HepG2 (cell line): ENCODE measurements at regions not wholly inside any gene's neighbourhood (a gene's known extent, or its start where the extent isn't known, plus 50 kb on each side); places are given as distances from the start of the nearest gene placed in this dataset.

ENCODE experiments used
- ATAC-seq: fragments of 200-7000 bp; cut with Tn5 transposase; 3 replicates; pipeline ENCODE4 v1.9.1; 2020; ENCODE audit warnings: mild to moderate bottlenecking, moderate library complexity
- BruUV-seq: library from RNA; stranded (reverse); fragments of 400-500 nt; replicated peaks from 2 replicates; lab custom pipeline; 2021; lab: Mats Ljungman, UMichigan
- CTCF ChIA-PET: fragments of 300-600 bp; formaldehyde crosslinking; extraction: SDS; loops from one replicate; lab custom pipeline; 2021; ENCODE audit warnings: low total read pairs, inconsistent platforms, low intra/inter-chr PET ratio; lab: Yijun Ruan, JAX
- POLR2A ChIA-PET: fragments of 350-600 bp; sonication (Branson Sonifier 250); formaldehyde crosslinking; loops from one replicate; lab custom pipeline; 2020; ENCODE audit warnings: antibody characterized with exemption, inconsistent platforms; lab: Yijun Ruan, JAX
- DNase-seq: peaks from one replicate; pipeline ENCODE4 v3.0.0-alpha.2; 2015; ENCODE audit warnings: low spot score
- FAIRE-seq: peaks from 3 replicates; lab custom pipeline; 2011; peaks lifted over from hg19 to GRCh38; lab: Jason Lieb, UNC
- H2AFZ ChIP-seq: one replicate; pipeline ENCODE4 v1.6.1; 2011; ENCODE audit warnings: low read length, inconsistent platforms
- H3K27ac ChIP-seq: fragments of 300-600 bp; 3 replicates; pipeline ENCODE4 v1.8.0; 2011; ENCODE audit warnings: mixed run types, mild to moderate bottlenecking, mixed read lengths, low read length, inconsistent platforms; ENCODE audit not compliant: insufficient read depth; ENCODE audit errors: extremely low read length
- H3K27me3 ChIP-seq, 2 experiments: fragments of 200-600 bp in 1 of 2; 2 replicates in 1 of 2; 3 replicates in 1 of 2; pipeline versions ENCODE4 v1.6.0 to v1.8.0; 2011; ENCODE audit warnings: low read length in 2 of 2, mild to moderate bottlenecking in 2 of 2, moderate library complexity in 2 of 2, inconsistent platforms in 1 of 2; ENCODE audit not compliant: insufficient read depth in 2 of 2, control insufficient read depth in 1 of 2
- H3K36me3 ChIP-seq, 2 experiments: fragments of 200-600 bp in 1 of 2; replicated peaks in 1 of 2; 2 replicates in 1 of 2; 3 replicates in 1 of 2; pipeline versions ENCODE4 v1.5.1 to v1.8.0; 2011; ENCODE audit warnings: low read length in 2 of 2, inconsistent platforms in 1 of 2; ENCODE audit not compliant: insufficient read depth in 2 of 2, control insufficient read depth in 1 of 2
- H3K4me1 ChIP-seq: 2 replicates; pipeline ENCODE4 v1.5.1; 2012; ENCODE audit warnings: low read length, inconsistent platforms; ENCODE audit not compliant: insufficient read depth
- H3K4me2 ChIP-seq: 2 replicates; pipeline ENCODE4 v1.6.0; 2011; ENCODE audit warnings: low read depth, low read length, inconsistent platforms
- H3K4me3 ChIP-seq, 3 experiments: fragments of 200-600 bp in 1 of 3; sonication (generic), shearing (Covaris generic) in 1 of 3; replicated peaks in 1 of 3; 2 replicates each; pipeline ENCODE4 v1.5.1; 2011 to 2016; ENCODE audit warnings: low read length in 3 of 3, inconsistent platforms in 2 of 3, low read depth in 2 of 3, mild to moderate bottlenecking in 2 of 3, control low read depth in 1 of 3, mixed read lengths in 1 of 3; ENCODE audit not compliant: insufficient read depth in 1 of 3
- H3K79me2 ChIP-seq: one replicate; pipeline ENCODE4 v1.6.1; 2011; ENCODE audit warnings: low read length, inconsistent platforms; ENCODE audit not compliant: insufficient read depth
- H3K9ac ChIP-seq: 2 replicates; pipeline ENCODE4 v1.6.0; 2011; ENCODE audit warnings: mild to moderate bottlenecking, low read depth, low read length, inconsistent platforms; ENCODE audit not compliant: insufficient read depth
- H3K9me3 ChIP-seq: 2 replicates; pipeline ENCODE4 v1.5.1; 2012; ENCODE audit warnings: mild to moderate bottlenecking, low read length
- H4K20me1 ChIP-seq: 2 replicates; pipeline ENCODE4 v1.6.0; 2011; ENCODE audit warnings: inconsistent platforms, mild to moderate bottlenecking, low read length, moderate library complexity; ENCODE audit not compliant: insufficient read depth
- MEIS1 ChIP-seq: sonication (generic); formaldehyde crosslinking; IDR thresholded peaks from 2 replicates; pipeline ENCODE4 v1.9.0; 2021; ENCODE audit warnings: mild to moderate bottlenecking, missing genetic modification reagents, moderate library complexity, borderline replicate concordance
- NFYC ChIP-seq: IDR thresholded peaks from 2 replicates; pipeline ENCODE4 v1.6.1; 2016; ENCODE audit warnings: missing genetic modification reagents, missing compliant biosample characterization
- NONO ChIP-seq, 2 experiments: fragments of 450-650 bp in 1 of 2; sonication (generic) in 1 of 2; formaldehyde crosslinking in 1 of 2; IDR thresholded peaks in 1 of 2; conservative IDR thresholded peaks in 1 of 2; 2 replicates each; pipeline versions ENCODE4 v1.6.1 to v1.8.0; 2017 to 2022; ENCODE audit warnings: mild to moderate bottlenecking in 1 of 2, missing genetic modification reagents in 1 of 2, moderate library complexity in 1 of 2
- ZKSCAN1 ChIP-seq: fragments of 150-350 bp; IDR thresholded peaks from 2 replicates; pipeline ENCODE4 v1.6.1; 2014; ENCODE audit warnings: low read length
- ZNF24 ChIP-seq: fragments of 450-650 bp; IDR thresholded peaks from 2 replicates; pipeline ENCODE4 v1.6.1; 2017; ENCODE audit warnings: antibody characterized with exemption, mild to moderate bottlenecking
- WGBS: methylation state at CpG from one replicate; pipeline ENCODE4 v1.1.6; 2017; ENCODE audit warnings: low lambda C conversion rate; 5-methylcytosine and 5-hydroxymethylcytosine counted together
- in situ Hi-C: cut with HindIII; loops from 2 replicates; pipeline ENCODE4 v1.10.0; 2017; ENCODE audit warnings: low pct_unique_long_range_greater_than_20kb; ENCODE audit not compliant: extremely low pct_ligation_motif_present
- intact Hi-C: fragments of 100-400 bp; cut with micrococcal nuclease; formaldehyde crosslinking; loops from one replicate; pipeline ENCODE4 v1.10.0; 2022; ENCODE audit not compliant: unreplicated experiment
- TF ChIP-seq, protein P1 (sequence below): sonication (generic); formaldehyde crosslinking; IDR thresholded peaks from 2 replicates; pipeline ENCODE4 v1.5.0; 2020; ENCODE audit warnings: mild to moderate bottlenecking, missing genetic modification reagents

DNA sequence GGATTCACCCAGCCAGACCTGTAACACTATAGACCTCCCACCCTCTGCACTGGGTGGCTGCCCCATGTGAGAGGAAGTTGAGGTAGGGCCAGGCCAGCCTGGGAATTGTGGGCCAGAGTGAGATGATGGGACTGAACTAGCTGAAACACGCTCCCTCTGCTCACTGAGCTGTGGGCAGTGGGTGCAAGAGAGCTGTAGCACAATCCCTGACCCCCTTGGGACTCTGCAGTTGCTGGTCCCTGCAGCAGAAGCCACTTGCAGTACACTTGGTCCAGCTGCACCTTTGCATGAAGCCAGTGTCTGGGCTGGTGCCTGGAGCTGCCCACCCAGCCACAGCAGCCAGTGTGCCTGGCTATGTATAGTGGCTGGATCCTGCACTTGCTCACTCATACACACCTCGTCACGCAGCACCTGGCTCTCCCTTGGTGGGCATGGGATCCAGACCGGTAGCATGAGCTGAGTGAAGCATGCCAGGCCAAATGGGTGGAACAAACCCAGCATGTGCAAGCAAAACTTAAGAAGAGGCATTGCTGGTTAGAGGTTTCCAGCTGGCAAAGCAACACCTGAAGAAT, 805.7 kb upstream of the GBE1 start:
- no TSS peak for BruUV-seq
- intact Hi-C loops = no loop called here
- ChIA-PET CTCF (no interaction called here), POLR2A (no interaction called here)
- 20% methylated on average over 2 of the region's 4 CpGs for WGBS
- in situ Hi-C loops = no loop called here
- Histone ChIP-seq H3K27me3 (no peaks in the 10 kb centered on the region), H3K9ac (no peak overlapping the region), H3K4me1 (peaks cover 7% of the 10 kb centered on the region; the same call in 1 of the 2 replicates), H3K4me3 (no peak overlapping the region), H3K9me3 (no peaks in the 10 kb centered on the region), H2AFZ (no peak overlapping the region), H3K79me2 (no peaks in the 10 kb centered on the region), H4K20me1 (no peaks in the 10 kb centered on the region), H3K27ac (no peak overlapping the region), H3K36me3 (no peaks in the 10 kb centered on the region), H3K4me2 (no peak overlapping the region)
- ATAC-seq (peak; percentile 27; the same call in 1 of the 3 replicates), FAIRE-seq (no peak), DNase-seq (no peak)
- no peak for TF ChIP-seq ZNF24
- TF ChIP-seq NFYC (CRISPR knock-in tag) = no peak
- TF ChIP-seq MEIS1 (CRISPR knock-in tag) = no peak
- no peak for TF ChIP-seq NONO (IDR thresholded peaks at IDR 0.05)
- no peak for TF ChIP-seq NONO (CRISPR knock-in tag; conservative IDR thresholded peaks at IDR 0.05)
- no peak for TF ChIP-seq ZKSCAN1
- TF ChIP-seq, protein P1, sequence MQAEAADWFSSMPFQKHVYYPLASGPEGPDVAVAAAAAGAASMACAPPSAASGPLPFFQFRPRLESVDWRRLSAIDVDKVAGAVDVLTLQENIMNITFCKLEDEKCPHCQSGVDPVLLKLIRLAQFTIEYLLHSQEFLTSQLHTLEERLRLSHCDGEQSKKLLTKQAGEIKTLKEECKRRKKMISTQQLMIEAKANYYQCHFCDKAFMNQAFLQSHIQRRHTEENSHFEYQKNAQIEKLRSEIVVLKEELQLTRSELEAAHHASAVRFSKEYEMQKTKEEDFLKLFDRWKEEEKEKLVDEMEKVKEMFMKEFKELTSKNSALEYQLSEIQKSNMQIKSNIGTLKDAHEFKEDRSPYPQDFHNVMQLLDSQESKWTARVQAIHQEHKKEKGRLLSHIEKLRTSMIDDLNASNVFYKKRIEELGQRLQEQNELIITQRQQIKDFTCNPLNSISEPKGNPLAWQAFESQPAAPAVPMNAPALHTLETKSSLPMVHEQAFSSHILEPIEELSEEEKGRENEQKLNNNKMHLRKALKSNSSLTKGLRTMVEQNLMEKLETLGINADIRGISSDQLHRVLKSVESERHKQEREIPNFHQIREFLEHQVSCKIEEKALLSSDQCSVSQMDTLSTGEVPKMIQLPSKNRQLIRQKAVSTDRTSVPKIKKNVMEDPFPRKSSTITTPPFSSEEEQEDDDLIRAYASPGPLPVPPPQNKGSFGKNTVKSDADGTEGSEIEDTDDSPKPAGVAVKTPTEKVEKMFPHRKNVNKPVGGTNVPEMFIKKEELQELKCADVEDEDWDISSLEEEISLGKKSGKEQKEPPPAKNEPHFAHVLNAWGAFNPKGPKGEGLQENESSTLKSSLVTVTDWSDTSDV (CRISPR knock-in tag) = no peak
